Panc1 (cell line): ENCODE measurements at regions not wholly inside any gene's neighbourhood (a gene's known extent, or its start where the extent isn't known, plus 50 kb on each side); places are given as distances from the start of the nearest gene placed in this dataset.

Experiments
- ATAC-seq: fragments of 200-7000 bp; cut with Tn5 transposase; 2 replicates; pipeline ENCODE4 v1.9.1; 2020; ENCODE audit warnings: mild to moderate bottlenecking, moderate library complexity
- BruUV-seq: library from RNA; stranded (reverse); fragments of 400-500 nt; replicated peaks from 2 replicates; lab custom pipeline; 2021; lab: Mats Ljungman, UMichigan
- CTCF ChIA-PET: fragments of 300-600 bp; sonication (Branson Sonifier 250); formaldehyde crosslinking; loops from one replicate; lab custom pipeline; 2022; ENCODE audit warnings: antibody characterized with exemption; lab: Charles Lee
- POLR2A ChIA-PET: fragments of 300-600 bp; sonication (Branson Sonifier 250); formaldehyde crosslinking; loops from one replicate; lab custom pipeline; 2022; ENCODE audit warnings: antibody characterized with exemption; lab: Charles Lee
- DNase-seq: peaks from one replicate; pipeline ENCODE4 v3.0.0-alpha.2; 2010; ENCODE audit warnings: low read depth, low spot score
- H3K27ac ChIP-seq: 2 replicates; pipeline ENCODE4 v1.5.1; 2011; ENCODE audit warnings: mild to moderate bottlenecking, low read length, inconsistent platforms
- H3K27me3 ChIP-seq: fragments of 200-500 bp; sonication (Bioruptor generic); 2 replicates; pipeline ENCODE4 v1.6.0; 2014; ENCODE audit warnings: low read length, inconsistent platforms; ENCODE audit not compliant: control insufficient read depth, insufficient read depth
- H3K36me3 ChIP-seq: fragments of 200-500 bp; sonication (Bioruptor generic); 2 replicates; pipeline ENCODE4 v1.5.1; 2014; ENCODE audit warnings: inconsistent platforms, mild to moderate bottlenecking, low read length, moderate library complexity; ENCODE audit not compliant: control insufficient read depth, insufficient read depth
- H3K4me1 ChIP-seq: 2 replicates; pipeline ENCODE4 v1.5.1; 2011; ENCODE audit warnings: inconsistent platforms, mild to moderate bottlenecking, low read length, moderate library complexity; ENCODE audit not compliant: control insufficient read depth, insufficient read depth
- H3K4me3 ChIP-seq, 2 experiments: 2 replicates each; pipeline ENCODE4 v1.5.1; 2011 to 2012; ENCODE audit warnings: low read depth in 2 of 2, low read length in 2 of 2, mild to moderate bottlenecking in 2 of 2, inconsistent platforms in 1 of 2, moderate library complexity in 1 of 2
- H3K9me3 ChIP-seq: fragments of 200-500 bp; sonication (Bioruptor generic); 2 replicates; pipeline ENCODE4 v1.5.1; 2014; ENCODE audit warnings: low read depth, mild to moderate bottlenecking, inconsistent platforms, low read length, moderate library complexity; ENCODE audit not compliant: control insufficient read depth, insufficient read depth
- POLR2AphosphoS5 ChIP-seq: IDR thresholded peaks from 2 replicates; pipeline ENCODE4 v1.6.1; 2012; ENCODE audit warnings: mild to moderate bottlenecking, low read depth, low read length, moderate library complexity
- SIN3A ChIP-seq: IDR thresholded peaks from 2 replicates; pipeline ENCODE4 v1.6.1; 2012; ENCODE audit warnings: low read depth, mild to moderate bottlenecking, low read length, moderate library complexity, borderline replicate concordance; ENCODE audit not compliant: insufficient read depth
- TCF7L2 ChIP-seq: IDR thresholded peaks from 2 replicates; pipeline ENCODE4 v1.6.1; 2011; ENCODE audit warnings: mild to moderate bottlenecking, low read depth, low read length, inconsistent platforms
- in situ Hi-C: cut with HindIII; loops from 2 replicates; pipeline ENCODE4 v1.10.0; 2016; ENCODE audit warnings: low sequenced_read_pairs, low pct_unique_long_range_greater_than_20kb
- intact Hi-C: fragments of 100-400 bp; cut with micrococcal nuclease; formaldehyde crosslinking; loops from one replicate; pipeline ENCODE4 v1.10.0; 2022; ENCODE audit not compliant: unreplicated experiment
- TF ChIP-seq, protein P1 (sequence below), 2 experiments: IDR thresholded peaks; 2 replicates each; pipeline ENCODE4 v1.6.1; 2011 to 2012; ENCODE audit warnings: low read depth in 2 of 2, control low read depth in 1 of 2, low read length in 1 of 2, mild to moderate bottlenecking in 1 of 2, moderate library complexity in 1 of 2; ENCODE audit not compliant: insufficient read depth in 1 of 2
- TF ChIP-seq, protein P2 (sequence below): fragments of 450-650 bp; IDR thresholded peaks from 2 replicates; pipeline ENCODE4 v1.5.1; 2017; ENCODE audit warnings: mild to moderate bottlenecking

DNA sequence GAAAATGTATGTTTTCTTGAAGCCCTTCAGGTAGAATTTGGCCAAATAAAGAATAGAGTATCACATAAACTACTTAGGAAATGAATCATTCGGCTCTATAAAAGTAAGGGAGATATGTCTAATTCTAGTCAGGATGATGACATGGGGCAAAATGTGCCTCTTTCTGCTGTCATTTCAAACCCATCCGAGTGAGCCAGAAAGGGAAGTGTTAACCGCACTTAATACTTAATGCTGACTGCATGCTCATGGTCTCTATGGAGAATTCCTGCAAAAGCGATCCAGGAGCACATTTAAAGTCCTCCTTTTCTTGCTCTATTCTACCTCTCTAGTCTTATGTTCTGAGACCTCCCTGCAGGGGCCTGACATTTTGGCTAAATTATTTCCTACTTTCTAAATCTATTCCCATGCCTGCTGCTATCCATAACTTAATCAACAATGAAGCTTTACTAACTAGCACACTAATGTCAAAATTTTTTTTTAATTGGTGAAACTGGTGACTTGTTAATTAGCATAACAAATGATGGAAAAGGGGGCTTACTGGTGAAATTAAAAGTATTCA lies 127.4 kb downstream of the CDC42EP3 start:
- ChIA-PET CTCF (no interaction called here), POLR2A (no interaction called here)
- TF ChIP-seq, protein P1, sequence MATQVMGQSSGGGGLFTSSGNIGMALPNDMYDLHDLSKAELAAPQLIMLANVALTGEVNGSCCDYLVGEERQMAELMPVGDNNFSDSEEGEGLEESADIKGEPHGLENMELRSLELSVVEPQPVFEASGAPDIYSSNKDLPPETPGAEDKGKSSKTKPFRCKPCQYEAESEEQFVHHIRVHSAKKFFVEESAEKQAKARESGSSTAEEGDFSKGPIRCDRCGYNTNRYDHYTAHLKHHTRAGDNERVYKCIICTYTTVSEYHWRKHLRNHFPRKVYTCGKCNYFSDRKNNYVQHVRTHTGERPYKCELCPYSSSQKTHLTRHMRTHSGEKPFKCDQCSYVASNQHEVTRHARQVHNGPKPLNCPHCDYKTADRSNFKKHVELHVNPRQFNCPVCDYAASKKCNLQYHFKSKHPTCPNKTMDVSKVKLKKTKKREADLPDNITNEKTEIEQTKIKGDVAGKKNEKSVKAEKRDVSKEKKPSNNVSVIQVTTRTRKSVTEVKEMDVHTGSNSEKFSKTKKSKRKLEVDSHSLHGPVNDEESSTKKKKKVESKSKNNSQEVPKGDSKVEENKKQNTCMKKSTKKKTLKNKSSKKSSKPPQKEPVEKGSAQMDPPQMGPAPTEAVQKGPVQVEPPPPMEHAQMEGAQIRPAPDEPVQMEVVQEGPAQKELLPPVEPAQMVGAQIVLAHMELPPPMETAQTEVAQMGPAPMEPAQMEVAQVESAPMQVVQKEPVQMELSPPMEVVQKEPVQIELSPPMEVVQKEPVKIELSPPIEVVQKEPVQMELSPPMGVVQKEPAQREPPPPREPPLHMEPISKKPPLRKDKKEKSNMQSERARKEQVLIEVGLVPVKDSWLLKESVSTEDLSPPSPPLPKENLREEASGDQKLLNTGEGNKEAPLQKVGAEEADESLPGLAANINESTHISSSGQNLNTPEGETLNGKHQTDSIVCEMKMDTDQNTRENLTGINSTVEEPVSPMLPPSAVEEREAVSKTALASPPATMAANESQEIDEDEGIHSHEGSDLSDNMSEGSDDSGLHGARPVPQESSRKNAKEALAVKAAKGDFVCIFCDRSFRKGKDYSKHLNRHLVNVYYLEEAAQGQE (IDR thresholded peaks at IDR 0.05; ENCODE audit: insufficient read depth in 1 of 2, low read depth in 2 of 2, low read length in 1 of 2) = no peak
- no peak for TF ChIP-seq SIN3A
- TF ChIP-seq, protein P2, sequence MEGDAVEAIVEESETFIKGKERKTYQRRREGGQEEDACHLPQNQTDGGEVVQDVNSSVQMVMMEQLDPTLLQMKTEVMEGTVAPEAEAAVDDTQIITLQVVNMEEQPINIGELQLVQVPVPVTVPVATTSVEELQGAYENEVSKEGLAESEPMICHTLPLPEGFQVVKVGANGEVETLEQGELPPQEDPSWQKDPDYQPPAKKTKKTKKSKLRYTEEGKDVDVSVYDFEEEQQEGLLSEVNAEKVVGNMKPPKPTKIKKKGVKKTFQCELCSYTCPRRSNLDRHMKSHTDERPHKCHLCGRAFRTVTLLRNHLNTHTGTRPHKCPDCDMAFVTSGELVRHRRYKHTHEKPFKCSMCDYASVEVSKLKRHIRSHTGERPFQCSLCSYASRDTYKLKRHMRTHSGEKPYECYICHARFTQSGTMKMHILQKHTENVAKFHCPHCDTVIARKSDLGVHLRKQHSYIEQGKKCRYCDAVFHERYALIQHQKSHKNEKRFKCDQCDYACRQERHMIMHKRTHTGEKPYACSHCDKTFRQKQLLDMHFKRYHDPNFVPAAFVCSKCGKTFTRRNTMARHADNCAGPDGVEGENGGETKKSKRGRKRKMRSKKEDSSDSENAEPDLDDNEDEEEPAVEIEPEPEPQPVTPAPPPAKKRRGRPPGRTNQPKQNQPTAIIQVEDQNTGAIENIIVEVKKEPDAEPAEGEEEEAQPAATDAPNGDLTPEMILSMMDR = no peak
- TF ChIP-seq POLR2AphosphoS5 = no peak
- TF ChIP-seq TCF7L2 = no peak
- Histone ChIP-seq H3K36me3 (no peaks in the 10 kb centered on the region), H3K27ac (no peak overlapping the region), H3K27me3 (peaks cover 10% of the 10 kb centered on the region), H3K4me1 (no peaks in the 10 kb centered on the region), H3K4me3 (no peak overlapping the region), H3K9me3 (no peaks in the 10 kb centered on the region)
- ATAC-seq = no peak
- in situ Hi-C loops (no loop called here), intact Hi-C loops (no loop called here)
- DNase-seq = no peak
- no TSS peak for BruUV-seq

DNA sequence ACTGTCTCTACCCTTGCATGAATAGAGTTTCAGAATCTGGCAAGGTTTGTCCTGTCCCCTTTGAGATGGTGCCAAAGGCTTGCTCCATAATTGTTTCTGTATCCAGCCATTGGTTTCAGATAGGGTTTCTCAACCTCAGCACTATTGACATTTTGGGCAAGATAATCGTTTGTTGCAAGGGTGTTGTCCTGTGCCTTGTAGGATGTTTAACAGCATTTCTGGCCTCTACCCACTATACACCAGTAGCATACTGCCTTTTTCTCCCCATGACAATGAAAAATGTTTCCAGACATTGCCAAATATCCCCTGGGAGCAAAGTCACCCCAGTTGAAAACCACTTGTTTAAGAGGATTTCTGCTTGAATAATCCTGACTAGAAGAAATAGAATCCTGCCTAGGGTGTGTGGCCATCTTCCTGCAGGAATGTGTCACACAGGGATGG lies 126.8 kb downstream of the CDC42EP3 start:
- no peak for ATAC-seq
- Histone ChIP-seq H3K36me3 (no peaks in the 10 kb centered on the region), H3K4me1 (no peaks in the 10 kb centered on the region), H3K27ac (no peak overlapping the region), H3K4me3 (no peak overlapping the region), H3K27me3 (peaks cover 10% of the 10 kb centered on the region), H3K9me3 (no peaks in the 10 kb centered on the region)
- BruUV-seq = no TSS peak
- DNase-seq = no peak
- TF ChIP-seq TCF7L2 (no peak), SIN3A (no peak), POLR2AphosphoS5 (no peak)
- TF ChIP-seq, protein P1 (IDR thresholded peaks at IDR 0.05; ENCODE audit: insufficient read depth in 1 of 2, low read depth in 2 of 2, low read length in 1 of 2) = no peak
- TF ChIP-seq, protein P2 = no peak
- intact Hi-C loops = no loop called here
- in situ Hi-C loops = no loop called here
- CTCF ChIA-PET = no interaction called here
- POLR2A ChIA-PET = no interaction called here
